Activated CD8-positive, alpha-beta memory T cell treated with anti-CD3 and anti-CD28 coated beads for 48 hours (primary cell): ENCODE measurements at regions not wholly inside any gene's neighbourhood (a gene's known extent, or its start where the extent isn't known, plus 50 kb on each side); places are given as distances from the start of the nearest gene placed in this dataset.

Experiments used
- DNase-seq, 3 experiments: peaks; one replicate each; pipeline ENCODE4 v3.0.0-alpha.2; 2020; ENCODE audit warnings: low read depth in 2 of 3, low spot score in 2 of 3

DNA sequence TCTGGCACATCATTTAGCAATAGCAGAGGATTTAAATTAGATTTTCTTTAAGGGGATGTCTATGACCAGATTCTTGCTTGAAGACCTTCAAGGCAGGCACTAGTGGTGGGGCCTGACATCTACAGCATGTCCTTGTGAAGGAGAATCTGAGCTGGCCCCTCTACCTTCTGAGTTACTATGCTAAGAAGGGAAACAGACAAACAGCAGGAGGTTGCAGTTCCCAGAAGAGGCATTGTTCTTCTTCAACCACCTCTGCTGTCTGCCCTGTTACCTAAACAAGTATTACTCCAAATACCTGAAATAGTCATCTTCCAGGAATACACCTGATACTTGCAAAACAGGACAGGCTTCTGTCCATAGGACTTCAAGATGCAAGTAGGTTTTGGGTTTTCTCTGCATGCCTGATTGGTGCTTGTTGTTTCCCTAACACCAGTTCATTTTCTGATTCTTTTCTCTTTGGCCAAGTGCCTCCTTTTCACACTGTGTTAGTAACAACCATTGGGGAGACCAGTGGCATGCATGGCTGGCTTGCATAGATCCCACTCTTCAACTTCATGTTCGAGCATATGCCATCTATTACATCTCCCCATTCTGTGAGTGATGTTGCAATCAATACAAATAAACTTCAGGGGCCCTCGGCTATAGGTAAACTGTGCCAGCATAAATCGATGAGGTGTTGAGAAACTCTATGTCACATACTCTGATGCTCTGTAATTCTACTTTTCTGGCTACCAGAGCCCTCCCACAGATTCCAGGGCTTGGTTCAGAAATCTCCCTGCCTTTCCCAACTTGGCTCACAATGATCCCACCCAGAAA is 93.0 kb upstream of the DUSP10 start:
- DNase-seq: no peak

DNA sequence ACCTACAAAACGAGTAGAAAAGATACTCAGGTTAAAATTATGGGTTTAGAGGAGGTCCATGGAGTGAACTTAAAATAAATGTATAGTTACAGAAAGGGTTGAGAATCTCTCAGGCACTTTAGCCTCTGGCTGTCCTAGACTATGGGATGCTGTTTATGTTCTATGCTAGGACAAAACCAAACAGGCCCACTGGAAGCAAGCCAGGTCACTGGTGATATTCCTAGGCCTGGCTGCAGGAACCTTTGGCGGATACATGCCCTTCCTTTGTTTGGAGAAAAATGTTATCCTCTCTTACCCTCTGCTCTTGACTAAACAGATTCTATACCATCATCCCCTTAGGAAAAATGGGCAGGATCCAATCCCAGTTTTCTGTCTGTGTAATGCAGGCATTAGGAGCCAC is 90.7 kb upstream of the DUSP10 start:
- no peak for DNase-seq

DNA sequence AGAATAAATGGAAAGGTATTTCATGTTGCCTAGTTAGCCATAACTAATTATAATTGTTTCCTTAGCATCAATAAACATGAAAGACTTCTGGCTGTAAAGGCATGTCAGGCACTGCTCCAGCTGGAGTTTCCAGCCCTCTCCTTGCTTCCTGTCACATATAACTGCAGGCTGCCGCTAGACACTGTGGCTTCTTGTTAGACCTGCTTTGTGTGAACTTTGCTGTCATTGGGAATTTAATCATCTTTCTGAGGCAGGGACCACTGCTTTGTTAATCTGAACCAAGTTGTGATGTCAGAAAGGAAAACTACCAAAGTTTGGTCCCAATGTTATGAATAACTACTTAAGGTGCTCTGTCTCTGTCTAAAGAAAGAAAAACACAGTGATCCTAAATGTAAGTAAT is 90.3 kb upstream of the DUSP10 start:
- no peak for DNase-seq

DNA sequence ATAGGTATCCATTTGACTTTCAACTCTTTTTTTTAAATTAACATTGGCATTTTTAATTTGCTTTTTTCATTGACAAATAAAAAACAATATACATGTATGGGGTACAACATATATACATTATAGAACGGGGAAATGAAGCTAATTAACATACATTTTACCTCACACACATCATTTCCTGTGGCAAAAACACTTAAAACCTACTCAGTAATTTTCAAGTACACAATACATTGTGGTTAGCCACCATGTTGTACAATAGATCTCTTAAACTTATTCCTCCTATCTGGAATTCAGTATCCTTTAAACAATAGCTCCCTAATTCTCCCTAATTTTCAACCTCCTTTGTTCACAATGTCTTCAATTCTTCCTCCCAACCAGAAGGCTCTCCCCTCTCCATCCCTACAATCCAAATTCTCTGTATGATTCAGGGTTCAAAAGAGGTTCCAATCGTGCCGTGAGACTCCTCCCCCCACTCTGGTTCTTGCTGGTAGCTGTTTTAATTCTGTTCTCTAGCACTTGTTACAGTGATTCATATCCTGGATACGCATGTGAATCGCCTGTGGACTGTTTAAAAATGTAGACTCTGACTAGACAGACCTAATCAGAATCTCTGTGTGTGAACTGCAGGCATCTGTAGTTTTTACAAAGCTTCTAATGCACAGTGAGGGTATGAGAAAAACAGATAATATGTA is 87.6 kb upstream of the DUSP10 start:
- no peak for DNase-seq

DNA sequence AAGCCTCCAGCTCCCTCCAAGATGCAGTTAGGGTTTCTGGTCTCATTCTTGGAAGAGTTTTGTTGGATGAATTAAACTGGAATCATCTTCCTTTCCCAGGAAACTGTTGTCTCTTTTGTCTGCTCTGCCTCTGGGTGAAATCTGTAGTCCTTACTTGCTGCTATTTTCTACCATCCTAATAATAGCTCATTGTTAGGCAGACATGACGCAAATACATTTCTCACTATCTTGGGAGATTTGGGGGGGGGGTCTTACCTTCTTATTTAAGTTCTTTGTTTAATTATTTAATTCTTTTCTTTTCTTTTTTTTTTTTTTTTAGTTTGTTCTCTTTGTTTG is 85.4 kb upstream of the DUSP10 start:
- no peak for DNase-seq

DNA sequence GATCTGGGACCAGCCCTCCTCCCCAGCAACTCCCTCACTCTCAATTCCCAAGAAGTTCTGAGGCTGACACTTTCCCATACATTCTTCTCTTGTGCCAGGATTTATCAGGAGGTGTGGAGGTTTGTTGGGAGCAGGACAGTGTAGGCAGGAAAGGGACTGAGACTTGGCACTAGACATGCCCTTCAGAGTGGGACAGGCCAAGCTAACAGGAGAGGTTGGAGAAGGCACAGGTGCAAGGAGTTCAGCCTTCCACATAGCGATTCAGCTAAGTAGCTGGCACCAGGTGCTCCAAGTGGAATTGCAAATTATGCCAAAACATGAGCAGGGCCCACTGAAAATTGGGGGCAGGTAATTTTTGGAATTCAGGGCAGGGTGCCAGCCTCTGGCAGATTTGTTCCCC is 83.0 kb upstream of the DUSP10 start:
- no peak for DNase-seq

DNA sequence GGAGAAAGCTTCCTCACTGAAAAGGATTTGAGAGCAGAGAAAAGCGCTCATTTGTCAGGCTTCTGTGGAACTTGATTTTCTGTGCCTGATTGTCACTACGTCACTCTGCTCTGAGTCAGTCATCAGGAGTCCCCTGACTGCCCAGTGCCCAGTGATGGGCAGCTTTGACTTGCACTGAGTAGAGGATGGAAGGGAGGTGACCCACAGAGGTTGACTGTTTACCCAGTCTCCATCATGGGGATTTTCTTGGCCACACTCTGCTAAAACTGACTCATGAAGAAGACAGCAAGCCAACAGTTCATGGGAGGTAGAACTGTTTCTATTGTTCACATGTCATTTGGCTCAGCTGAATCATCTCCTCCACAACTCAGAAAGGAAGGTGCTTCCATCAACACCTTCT is 82.1 kb upstream of the DUSP10 start:
- no peak for DNase-seq

DNA sequence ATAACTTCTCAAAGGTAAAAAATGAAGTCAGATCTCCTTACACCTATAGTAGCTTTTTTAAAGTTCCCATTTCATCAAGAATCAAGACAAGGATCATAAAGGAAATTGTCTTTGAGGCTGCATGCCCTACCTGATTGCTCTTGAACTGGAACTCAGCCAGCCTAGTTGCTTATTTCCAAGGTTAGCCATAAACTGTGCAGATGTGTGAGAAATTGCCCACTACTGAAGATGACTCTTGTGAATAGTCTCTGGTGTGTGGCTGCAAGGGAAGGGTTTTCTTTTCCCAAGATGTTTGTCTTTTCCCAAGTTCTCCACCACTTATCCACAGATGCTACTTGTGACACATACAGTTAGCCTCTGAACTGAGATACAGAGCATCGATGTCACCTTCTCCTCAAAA is 81.7 kb upstream of the DUSP10 start:
- no peak for DNase-seq

DNA sequence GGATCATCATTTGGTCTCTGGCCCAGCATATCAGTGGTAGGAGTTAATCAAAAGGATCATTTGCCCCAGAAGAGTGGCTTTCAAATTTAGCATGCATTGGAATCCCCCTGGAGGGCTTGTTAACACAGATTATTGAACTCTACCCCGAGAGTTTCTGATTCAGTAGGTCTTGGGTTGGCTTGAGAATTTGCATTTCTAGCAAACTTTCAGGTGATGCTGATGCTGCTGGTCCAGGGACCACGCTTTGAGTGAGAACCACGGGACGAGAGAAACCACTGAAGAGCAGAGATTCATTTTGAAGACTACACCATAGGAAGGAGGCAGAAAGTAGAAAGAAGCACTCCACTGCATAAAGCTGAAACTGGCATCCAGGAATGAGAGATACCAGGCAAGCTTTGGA is 81.3 kb upstream of the DUSP10 start:
- no peak for DNase-seq

DNA sequence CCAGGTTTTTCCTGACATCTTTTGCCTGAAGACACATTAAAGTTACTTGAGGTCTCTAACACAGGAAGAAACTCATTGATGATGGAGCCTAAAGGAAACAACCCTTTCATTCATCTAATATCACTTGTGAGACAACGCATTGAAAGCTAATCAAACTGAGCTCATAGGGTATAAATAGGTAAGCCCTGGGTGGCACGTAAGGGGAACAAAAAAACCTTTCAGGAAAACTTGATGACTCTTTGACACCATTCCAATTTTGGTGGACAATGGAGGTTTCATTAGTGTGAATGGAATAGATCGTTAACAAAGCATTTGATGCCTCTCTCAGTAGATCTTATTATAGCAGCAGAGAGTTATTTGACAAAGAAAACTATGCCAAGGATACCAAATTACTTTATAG is 80.7 kb upstream of the DUSP10 start:
- no peak for DNase-seq

DNA sequence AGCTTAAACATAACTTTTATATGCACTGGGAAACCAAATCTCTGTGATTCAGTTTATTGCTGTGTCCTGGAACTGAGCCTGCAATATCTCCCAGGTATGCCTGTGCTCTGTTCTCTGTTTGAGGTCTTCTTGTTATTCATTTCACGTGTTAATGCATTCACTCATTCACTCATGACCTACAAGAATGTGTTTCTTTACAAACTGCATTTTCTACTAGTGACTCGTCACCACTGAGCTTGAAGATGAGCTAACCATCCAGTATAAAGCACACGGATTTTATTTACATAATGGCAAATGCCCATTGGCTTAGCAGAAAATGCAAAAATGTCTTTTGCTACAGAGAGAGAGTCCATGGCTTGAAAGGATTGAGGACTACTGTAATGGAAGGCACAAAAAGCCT is 75.0 kb upstream of the DUSP10 start:
- DNase-seq: no peak

DNA sequence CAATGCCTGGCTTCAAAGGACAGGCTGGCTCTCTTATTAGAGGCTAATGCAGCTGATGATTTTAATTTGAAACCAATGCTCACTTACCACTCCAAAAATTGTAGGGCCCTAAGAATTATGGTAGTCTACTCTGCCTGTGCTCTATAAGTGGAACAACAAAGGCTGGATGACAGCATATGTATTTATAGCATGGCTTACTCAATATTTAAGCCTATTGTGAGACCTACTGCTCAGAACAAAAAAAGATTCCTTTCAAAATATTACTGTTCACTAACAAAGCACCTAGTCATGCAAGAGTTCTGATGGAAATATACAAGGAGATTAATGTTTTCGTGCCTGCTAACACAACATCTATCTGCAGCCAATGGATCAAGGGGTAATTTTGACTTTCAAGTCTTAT is 73.8 kb upstream of the DUSP10 start:
- DNase-seq: no peak

DNA sequence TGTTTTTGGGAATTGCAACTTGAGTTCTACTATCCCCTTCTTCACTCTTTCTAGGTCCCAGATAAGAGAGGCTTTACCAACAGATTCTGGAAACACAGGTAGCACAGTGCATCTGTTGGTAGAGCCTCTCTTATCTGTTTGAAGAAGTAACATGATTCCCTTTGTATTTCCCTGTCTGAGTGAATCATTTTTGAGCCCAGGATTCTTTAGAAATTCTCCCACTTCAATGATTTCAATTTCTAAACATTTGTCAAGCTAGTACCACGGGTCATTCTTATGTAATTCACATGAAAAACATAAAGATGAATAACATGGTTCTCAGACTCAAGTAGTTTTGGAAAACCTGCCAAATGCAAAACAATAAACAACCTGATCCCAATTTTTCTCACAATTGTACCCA is 72.0 kb upstream of the DUSP10 start:
- no peak for DNase-seq

DNA sequence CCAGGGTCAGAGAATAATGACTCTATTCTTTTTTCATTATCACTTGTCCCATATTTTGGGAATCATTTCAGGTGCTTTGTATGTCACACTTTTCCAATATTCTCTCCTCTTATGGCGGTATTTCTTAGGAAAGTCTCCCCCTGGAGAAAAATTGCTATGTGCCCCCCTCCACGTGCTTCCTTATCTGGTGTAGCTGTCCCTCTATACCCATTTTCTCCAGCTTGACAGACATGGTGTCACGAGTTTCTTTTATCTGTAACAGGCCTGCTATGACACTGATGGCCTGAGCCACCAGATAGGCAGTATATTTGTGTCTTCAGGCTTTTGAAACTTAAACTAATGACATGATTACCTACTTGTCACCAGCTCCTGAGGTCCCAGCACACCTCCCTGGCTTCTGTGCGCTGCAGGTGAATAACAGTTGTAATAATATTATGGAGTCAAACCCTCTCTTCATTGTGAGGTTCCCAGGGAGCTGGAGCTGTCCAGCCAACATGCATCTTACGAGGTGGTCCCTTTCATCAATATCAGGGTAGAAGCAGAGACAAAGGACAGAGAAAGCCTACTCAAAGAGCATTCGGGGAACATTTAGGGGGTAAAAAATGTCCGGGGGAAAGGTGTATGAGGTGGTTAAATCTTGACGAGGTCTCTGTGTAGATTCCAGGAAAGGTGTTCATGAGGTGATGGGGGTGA is 71.2 kb upstream of the DUSP10 start:
- no peak for DNase-seq

DNA sequence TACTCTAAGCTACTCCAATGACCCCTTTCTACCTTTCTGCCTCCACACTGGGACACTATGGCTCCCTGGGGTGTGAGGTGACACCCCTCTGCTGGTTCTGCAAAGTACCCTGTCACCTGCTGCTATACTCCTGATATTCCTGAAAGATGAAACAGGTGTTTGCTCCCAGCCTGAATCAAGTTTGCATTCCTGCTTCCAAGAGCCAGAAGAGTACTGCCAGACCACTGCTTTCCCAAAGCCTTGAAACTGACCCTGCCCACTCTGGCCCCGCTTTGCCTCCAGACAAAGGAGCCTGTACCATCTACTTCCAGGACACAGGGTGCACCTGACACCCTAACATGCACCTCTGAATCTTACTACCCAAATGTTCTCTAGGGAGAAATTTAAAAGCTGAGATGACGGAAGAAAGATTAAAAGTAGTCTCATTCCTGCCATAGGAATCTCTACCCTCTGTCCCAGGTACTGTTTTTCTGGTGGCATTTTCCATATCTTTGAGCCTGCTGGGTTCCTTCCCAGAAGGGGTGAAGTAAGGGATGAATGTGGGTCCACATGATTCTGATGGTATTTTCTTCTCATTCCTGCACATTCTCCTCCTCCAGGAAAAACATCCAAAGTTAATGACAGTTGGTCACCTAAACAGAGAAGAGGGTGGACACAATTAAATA is 70.3 kb upstream of the DUSP10 start:
- DNase-seq: no peak

DNA sequence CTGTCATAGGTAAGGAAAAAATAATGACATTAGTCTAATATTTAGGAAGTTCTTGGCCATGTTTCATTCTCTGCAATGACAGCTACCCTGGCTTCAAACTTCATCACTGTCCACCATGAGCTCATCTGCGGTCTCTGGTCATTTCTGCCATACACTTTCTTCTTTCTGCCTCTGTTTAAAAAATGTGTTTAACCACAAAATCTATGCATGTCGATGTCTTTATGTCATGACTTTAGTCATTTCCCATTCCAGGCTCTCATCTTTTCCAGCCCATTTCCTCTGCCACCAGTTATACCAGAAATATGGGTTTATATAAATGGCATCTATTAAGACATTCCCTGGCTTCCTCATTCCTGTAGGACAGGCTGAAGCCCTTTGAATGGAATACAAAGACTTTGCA is 68.5 kb upstream of the DUSP10 start:
- no peak for DNase-seq

DNA sequence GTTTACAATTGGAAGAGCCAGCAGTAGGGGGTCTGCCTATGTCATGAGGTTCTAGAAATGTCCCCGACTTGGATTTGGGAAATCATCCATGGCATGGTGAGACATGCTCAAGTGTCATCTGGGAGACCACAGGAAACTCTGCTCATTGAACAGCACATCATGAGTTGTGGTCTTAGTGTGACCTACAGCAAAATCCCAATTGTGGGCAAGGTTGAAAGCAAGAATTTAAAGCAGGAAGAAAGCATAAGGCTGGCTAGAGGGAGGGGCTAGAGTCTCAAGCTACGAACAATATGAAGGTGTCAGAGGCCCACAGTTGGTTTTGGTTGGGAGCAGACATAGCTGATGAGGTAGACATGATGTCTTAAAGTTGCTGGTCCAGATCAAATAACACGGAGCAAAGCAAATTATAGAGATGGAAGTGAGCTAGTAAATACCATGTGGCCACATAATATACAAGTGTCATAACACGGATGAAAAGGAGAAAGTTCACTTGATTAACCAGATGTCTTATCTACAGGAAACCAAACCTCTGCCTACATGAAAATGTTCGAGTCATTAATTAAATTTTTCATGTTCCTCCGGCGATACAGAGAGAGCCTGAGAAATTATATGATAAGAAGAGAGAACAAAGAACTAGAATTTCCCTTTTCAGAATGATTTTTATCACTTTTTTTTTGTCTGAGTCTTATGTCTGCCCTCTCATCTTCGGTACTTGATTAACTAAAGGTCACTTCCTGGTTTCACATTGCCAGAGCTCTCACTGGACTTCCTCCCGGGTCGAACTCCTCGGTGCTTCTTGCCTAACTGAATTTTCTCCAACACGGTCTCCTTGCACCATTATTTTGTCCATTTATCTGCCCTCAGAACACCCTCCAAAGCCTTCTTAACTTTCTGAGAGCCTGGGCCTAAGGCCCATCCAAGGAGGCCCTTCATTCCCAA is 67.5 kb upstream of the DUSP10 start:
- no peak for DNase-seq

DNA sequence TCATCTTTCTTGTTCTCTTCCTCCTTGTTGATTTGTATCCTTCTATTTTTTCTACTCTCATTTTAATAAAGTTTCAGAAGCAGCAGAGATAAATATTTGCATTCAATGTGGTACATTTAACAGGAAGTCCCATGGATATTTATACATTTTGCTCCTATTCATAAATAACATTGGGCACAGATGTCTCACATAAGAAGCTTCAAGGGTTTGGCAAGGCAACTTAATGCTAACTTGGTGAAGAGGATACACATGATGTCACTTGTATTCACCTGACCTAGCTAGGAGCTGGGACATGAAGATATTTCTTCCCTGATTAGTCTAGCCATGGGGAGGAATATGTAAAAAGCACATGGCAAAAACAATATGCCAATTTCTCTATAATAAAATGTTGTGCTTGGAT is 65.1 kb upstream of the DUSP10 start:
- DNase-seq: no peak

DNA sequence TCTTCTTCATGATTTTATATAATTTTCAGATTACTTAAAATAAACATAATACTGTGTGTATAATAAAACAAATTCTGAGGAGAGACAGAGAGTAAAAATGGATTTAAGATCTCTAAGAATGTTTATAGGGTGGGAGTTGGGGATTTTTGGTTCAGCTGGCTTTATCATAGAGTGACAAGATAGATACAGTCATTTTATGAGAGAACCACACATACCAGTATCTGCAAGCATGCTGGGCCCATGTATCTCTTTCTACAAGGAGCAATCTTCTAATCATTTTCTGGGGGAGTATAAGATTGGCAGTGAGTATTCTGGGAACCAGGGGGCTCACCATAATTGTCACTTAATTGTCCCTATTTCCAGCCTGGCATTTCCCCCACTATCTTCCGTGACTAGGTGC is 64.3 kb upstream of the DUSP10 start:
- DNase-seq: no peak

DNA sequence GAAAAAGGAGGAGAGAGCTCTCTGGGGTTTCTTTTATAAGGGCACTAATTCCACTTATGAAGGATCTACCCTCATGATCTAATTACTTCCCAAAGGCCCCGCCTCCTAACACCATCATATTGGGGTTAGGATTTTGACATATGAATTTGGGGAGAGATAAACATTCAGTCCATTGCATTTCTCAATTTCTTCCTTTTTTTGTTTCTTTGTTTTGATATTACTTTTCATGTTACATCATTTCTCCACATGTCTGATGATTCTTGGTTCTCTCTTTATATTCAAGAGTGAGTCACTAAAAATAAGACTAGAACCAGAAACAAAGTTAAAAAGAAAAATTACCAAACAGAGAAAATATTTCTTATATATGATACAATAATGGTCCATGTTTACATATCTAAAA is 63.2 kb upstream of the DUSP10 start:
- DNase-seq: no peak

DNA sequence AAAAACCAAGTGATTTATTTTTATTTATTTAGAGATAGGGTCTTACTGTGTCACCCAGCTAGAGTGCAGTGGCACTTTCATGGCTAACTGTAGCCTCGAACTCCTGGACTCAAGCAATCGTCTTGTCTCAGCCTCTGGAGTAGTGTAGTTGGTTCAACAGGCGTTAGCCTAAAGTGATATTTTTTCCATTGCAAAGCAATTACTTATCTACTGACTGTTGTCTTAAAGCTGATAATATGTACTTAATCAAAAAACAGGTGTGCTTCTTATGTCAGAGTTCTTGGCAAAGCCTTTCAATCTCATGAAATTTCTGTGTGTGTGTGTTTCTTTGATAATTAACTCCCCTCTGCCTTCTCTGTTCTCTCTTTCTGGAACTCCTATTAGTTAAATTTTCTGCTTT is 62.4 kb upstream of the DUSP10 start:
- no peak for DNase-seq
